ENCODE measurements at regions not wholly inside any gene's neighbourhood (a gene's known extent, or its start where the extent isn't known, plus 50 kb on each side); places are given as distances from the start of the nearest gene placed in this dataset.

DNA sequence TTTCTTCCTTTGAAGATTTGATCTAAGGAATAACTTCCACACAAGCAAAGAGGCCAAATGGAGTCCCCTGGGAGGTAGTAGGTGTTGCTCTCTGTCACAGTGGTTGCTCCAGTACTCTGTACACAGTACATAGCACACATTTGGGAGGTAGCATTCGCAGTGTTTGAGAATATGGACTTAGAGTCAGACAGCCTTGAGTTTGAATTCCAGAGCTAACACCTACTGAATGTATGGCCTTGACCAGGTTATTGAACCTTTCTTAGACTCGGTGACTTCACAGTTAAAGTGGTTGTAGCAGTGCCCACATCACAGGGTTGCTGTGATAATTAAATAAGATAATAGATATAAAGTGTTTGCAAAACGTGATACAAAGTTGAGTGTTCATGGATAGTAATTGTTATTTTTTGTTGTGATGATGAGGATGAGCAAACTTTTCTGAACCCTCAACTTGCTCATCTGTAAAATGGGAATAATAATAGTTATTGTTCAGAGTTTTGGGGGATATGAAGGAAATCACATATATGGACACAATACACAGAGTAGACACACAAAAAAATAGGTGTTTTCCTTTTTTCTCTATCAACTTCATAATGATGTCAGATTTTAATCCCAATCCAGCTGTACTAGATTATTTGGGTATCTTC is 271.6 kb upstream of the CRY1 start (continued):
- TF ChIP-seq, protein P1, sequence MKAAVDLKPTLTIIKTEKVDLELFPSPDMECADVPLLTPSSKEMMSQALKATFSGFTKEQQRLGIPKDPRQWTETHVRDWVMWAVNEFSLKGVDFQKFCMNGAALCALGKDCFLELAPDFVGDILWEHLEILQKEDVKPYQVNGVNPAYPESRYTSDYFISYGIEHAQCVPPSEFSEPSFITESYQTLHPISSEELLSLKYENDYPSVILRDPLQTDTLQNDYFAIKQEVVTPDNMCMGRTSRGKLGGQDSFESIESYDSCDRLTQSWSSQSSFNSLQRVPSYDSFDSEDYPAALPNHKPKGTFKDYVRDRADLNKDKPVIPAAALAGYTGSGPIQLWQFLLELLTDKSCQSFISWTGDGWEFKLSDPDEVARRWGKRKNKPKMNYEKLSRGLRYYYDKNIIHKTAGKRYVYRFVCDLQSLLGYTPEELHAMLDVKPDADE (CRISPR knock-in tag; IDR thresholded peaks at IDR 0.05) = no peak
- TF ChIP-seq NCOR1 (IDR thresholded peaks at IDR 0.05; ENCODE audit: borderline replicate concordance, low read length) = peak; percentile 55; the same call in 1 of the 2 replicates
- TF ChIP-seq PTBP1 (IDR thresholded peaks at IDR 0.05; ENCODE audit: low read depth, low read length, poor library complexity, severe bottlenecking) = no peak
- TF ChIP-seq, protein P2, sequence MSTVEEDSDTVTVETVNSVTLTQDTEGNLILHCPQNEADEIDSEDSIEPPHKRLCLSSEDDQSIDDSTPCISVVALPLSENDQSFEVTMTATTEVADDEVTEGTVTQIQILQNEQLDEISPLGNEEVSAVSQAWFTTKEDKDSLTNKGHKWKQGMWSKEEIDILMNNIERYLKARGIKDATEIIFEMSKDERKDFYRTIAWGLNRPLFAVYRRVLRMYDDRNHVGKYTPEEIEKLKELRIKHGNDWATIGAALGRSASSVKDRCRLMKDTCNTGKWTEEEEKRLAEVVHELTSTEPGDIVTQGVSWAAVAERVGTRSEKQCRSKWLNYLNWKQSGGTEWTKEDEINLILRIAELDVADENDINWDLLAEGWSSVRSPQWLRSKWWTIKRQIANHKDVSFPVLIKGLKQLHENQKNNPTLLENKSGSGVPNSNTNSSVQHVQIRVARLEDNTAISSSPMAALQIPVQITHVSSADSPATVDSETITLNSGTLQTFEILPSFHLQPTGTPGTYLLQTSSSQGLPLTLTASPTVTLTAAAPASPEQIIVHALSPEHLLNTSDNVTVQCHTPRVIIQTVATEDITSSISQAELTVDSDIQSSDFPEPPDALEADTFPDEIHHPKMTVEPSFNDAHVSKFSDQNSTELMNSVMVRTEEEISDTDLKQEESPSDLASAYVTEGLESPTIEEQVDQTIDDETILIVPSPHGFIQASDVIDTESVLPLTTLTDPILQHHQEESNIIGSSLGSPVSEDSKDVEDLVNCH (CRISPR knock-in tag; IDR thresholded peaks at IDR 0.05) = no peak
- TF ChIP-seq HES4 (CRISPR knock-in tag; IDR thresholded peaks at IDR 0.05; ENCODE audit: borderline replicate concordance) = no peak
- TF ChIP-seq BCL6 (CRISPR knock-in tag; IDR thresholded peaks at IDR 0.05) = peak; percentile 85
- TF ChIP-seq, protein P3, sequence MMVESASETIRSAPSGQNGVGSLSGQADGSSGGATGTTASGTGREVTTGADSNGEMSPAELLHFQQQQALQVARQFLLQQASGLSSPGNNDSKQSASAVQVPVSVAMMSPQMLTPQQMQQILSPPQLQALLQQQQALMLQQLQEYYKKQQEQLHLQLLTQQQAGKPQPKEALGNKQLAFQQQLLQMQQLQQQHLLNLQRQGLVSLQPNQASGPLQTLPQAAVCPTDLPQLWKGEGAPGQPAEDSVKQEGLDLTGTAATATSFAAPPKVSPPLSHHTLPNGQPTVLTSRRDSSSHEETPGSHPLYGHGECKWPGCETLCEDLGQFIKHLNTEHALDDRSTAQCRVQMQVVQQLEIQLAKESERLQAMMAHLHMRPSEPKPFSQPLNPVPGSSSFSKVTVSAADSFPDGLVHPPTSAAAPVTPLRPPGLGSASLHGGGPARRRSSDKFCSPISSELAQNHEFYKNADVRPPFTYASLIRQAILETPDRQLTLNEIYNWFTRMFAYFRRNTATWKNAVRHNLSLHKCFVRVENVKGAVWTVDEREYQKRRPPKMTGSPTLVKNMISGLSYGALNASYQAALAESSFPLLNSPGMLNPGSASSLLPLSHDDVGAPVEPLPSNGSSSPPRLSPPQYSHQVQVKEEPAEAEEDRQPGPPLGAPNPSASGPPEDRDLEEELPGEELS (CRISPR knock-in tag; IDR thresholded peaks at IDR 0.05) = 0 out of 2 replicates have a peak, but pooled peaks have one; percentile 16
- TF ChIP-seq ZNF546 (CRISPR knock-in tag; conservative IDR thresholded peaks at IDR 0.05) = no peak
- TF ChIP-seq WIZ (CRISPR knock-in tag; IDR thresholded peaks at IDR 0.05) = no peak
- TF ChIP-seq ZSCAN9 (CRISPR knock-in tag; IDR thresholded peaks at IDR 0.05; ENCODE audit: borderline replicate concordance) = no peak
- no peak for TF ChIP-seq GABPA (IDR thresholded peaks at IDR 0.05; ENCODE audit: low read depth, low read length)
- TF ChIP-seq GABPA (CRISPR knock-in tag; IDR thresholded peaks at IDR 0.05; ENCODE audit: low read depth) = no peak
- TF ChIP-seq ZMYM2 (CRISPR knock-in tag; IDR thresholded peaks at IDR 0.05) = no peak
- no peak for TF ChIP-seq ZNF3 (CRISPR knock-in tag; IDR thresholded peaks at IDR 0.05)
- TF ChIP-seq, protein P4, sequence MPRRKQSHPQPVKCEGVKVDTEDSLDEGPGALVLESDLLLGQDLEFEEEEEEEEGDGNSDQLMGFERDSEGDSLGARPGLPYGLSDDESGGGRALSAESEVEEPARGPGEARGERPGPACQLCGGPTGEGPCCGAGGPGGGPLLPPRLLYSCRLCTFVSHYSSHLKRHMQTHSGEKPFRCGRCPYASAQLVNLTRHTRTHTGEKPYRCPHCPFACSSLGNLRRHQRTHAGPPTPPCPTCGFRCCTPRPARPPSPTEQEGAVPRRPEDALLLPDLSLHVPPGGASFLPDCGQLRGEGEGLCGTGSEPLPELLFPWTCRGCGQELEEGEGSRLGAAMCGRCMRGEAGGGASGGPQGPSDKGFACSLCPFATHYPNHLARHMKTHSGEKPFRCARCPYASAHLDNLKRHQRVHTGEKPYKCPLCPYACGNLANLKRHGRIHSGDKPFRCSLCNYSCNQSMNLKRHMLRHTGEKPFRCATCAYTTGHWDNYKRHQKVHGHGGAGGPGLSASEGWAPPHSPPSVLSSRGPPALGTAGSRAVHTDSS (CRISPR knock-in tag; conservative IDR thresholded peaks at IDR 0.05) = no peak
- TF ChIP-seq PRPF4 (IDR thresholded peaks at IDR 0.05; ENCODE audit: low read depth, low read length, poor library complexity, severe bottlenecking) = no peak
- TF ChIP-seq ZNF629 (CRISPR knock-in tag; conservative IDR thresholded peaks at IDR 0.05) = peak; percentile 93
- TF ChIP-seq RARA (CRISPR knock-in tag; IDR thresholded peaks at IDR 0.05) = peak; percentile 79
